Astrocyte of the cerebellum (primary cell): ENCODE measurements at regions not wholly inside any gene's neighbourhood (a gene's known extent, or its start where the extent isn't known, plus 50 kb on each side); places are given as distances from the start of the nearest gene placed in this dataset.

Source experiments
- DNase-seq: peaks from one replicate; pipeline ENCODE4 v3.0.0-alpha.2; 2011; ENCODE audit warnings: low read depth
- H3K4me3 ChIP-seq: 2 replicates; pipeline ENCODE4 v1.5.1; 2011; ENCODE audit warnings: mild to moderate bottlenecking, low read depth, low read length, moderate library complexity
- CTCF ChIP-seq: IDR thresholded peaks from 2 replicates; pipeline ENCODE4 v1.5.1; 2012; ENCODE audit warnings: low read length, low read depth, moderate library complexity, mild to moderate bottlenecking; ENCODE audit errors: missing control alignments
- in situ Hi-C: cut with HindIII; loops from 2 replicates; pipeline ENCODE4 v1.10.0; 2017; ENCODE audit warnings: low sequenced_read_pairs

GRCh38 chr3:117282566-117282965 lies 573.0 kb downstream of the TUSC7 start:
- no peak for DNase-seq
- in situ Hi-C loops = no loop called here
- TF ChIP-seq CTCF = no peak
- H3K4me3 ChIP-seq = no peak overlapping the region

GRCh38 chr3:117285737-117286136 lies 576.2 kb downstream of the TUSC7 start:
- no peak for TF ChIP-seq CTCF
- H3K4me3 ChIP-seq = no peak overlapping the region
- DNase-seq = no peak
- in situ Hi-C loops = no loop called here

- H3K4me3 ChIP-seq = no peak overlapping the region
- TF ChIP-seq CTCF = no peak
- in situ Hi-C loops = no loop called here
- no peak for DNase-seq
Observed at GRCh38 chr3:117286488-117286887, 576.9 kb downstream of the TUSC7 start.

GRCh38 chr3:117287602-117288001 lies 578.0 kb downstream of the TUSC7 start:
- no peak overlapping the region for H3K4me3 ChIP-seq
- no peak for DNase-seq
- in situ Hi-C loops = no loop called here
- TF ChIP-seq CTCF = no peak

- no peak for DNase-seq
- H3K4me3 ChIP-seq = no peak overlapping the region
- in situ Hi-C loops = no loop called here
- TF ChIP-seq CTCF = no peak
Observed at GRCh38 chr3:117291476-117291875, 581.9 kb downstream of the TUSC7 start.

GRCh38 chr3:117297065-117297464 lies 587.5 kb downstream of the TUSC7 start:
- no peak for TF ChIP-seq CTCF
- DNase-seq = no peak
- in situ Hi-C loops = no loop called here
- H3K4me3 ChIP-seq = no peak overlapping the region

- DNase-seq = no peak
- TF ChIP-seq CTCF = no peak
- H3K4me3 ChIP-seq = no peak overlapping the region
- in situ Hi-C loops = no loop called here
Observed at GRCh38 chr3:117297541-117297940, 588.0 kb downstream of the TUSC7 start.
